NCI-H748 treated with DMSO at 0.1 percent for 48 hours (cell line): ENCODE measurements at regions not wholly inside any gene's neighbourhood (a gene's known extent, or its start where the extent isn't known, plus 50 kb on each side); places are given as distances from the start of the nearest gene placed in this dataset.
A peak's percentile ranks its signal among the peaks of the same experiment; 100 is the strongest.

Experiments used
- DNase-seq: peaks from one replicate; lab custom pipeline; 2025; lab: John Stamatoyannopoulos, UW

- no peak for DNase-seq
Observed at GRCh38 chr4:81667539-81667938, 195.8 kb upstream of the RASGEF1B start.

- no peak for DNase-seq
Observed at GRCh38 chr4:81666491-81666890, 194.8 kb upstream of the RASGEF1B start.

- no peak for DNase-seq
Observed at GRCh38 chr4:81665649-81666048, 193.9 kb upstream of the RASGEF1B start.

- DNase-seq: no peak
Observed at GRCh38 chr4:81665045-81665444, 193.3 kb upstream of the RASGEF1B start.

- no peak for DNase-seq
Observed at GRCh38 chr4:81664079-81664478, 192.4 kb upstream of the RASGEF1B start.

- no peak for DNase-seq
Observed at GRCh38 chr4:81663368-81663767, 191.7 kb upstream of the RASGEF1B start.

GRCh38 chr4:81659051-81659450 is 187.3 kb upstream of the RASGEF1B start:
- no peak for DNase-seq

- DNase-seq: no peak
Observed at GRCh38 chr4:81652069-81652478, 180.4 kb upstream of the RASGEF1B start.

GRCh38 chr4:81651243-81651899 is 179.7 kb upstream of the RASGEF1B start:
- peak; percentile 31 for DNase-seq

- peak; percentile 75 for DNase-seq
Observed at GRCh38 chr4:81650606-81651242, 179.0 kb upstream of the RASGEF1B start.

GRCh38 chr4:81648576-81649275 is 177.0 kb upstream of the RASGEF1B start:
- DNase-seq: no peak

- no peak for DNase-seq
Observed at GRCh38 chr4:81647388-81647787, 175.7 kb upstream of the RASGEF1B start.

- no peak for DNase-seq
Observed at GRCh38 chr4:81642543-81642942, 170.8 kb upstream of the RASGEF1B start.

GRCh38 chr4:81639248-81639647 is 167.5 kb upstream of the RASGEF1B start:
- no peak for DNase-seq

GRCh38 chr4:81638698-81639097 is 167.0 kb upstream of the RASGEF1B start:
- DNase-seq: no peak

GRCh38 chr4:81635739-81636138 is 164.0 kb upstream of the RASGEF1B start:
- no peak for DNase-seq

GRCh38 chr4:81634766-81635549 is 163.3 kb upstream of the RASGEF1B start:
- peak; percentile 44 for DNase-seq

- DNase-seq: no peak
Observed at GRCh38 chr4:81634165-81634564, 162.5 kb upstream of the RASGEF1B start.

- DNase-seq: no peak
Observed at GRCh38 chr4:81632581-81633299, 161.0 kb upstream of the RASGEF1B start.

- DNase-seq: no peak
Observed at GRCh38 chr4:81631958-81632441, 160.3 kb upstream of the RASGEF1B start.

- no peak for DNase-seq
Observed at GRCh38 chr4:81629366-81629765, 157.7 kb upstream of the RASGEF1B start.

GRCh38 chr4:81628489-81628888 is 156.8 kb upstream of the RASGEF1B start:
- DNase-seq: no peak
